GM06990 (cell line): ENCODE measurements at regions not wholly inside any gene's neighbourhood (a gene's known extent, or its start where the extent isn't known, plus 50 kb on each side); places are given as distances from the start of the nearest gene placed in this dataset.

Experiments used
- DNase-seq: peaks from one replicate; pipeline ENCODE4 v3.0.0-alpha.2; 2011; ENCODE audit not compliant: insufficient read length; ENCODE audit errors: extremely low read depth
- H3K27me3 ChIP-seq: replicated peaks from 2 replicates; pipeline ENCODE4 v1.6.0; 2011; ENCODE audit warnings: low read length; ENCODE audit not compliant: control insufficient read depth, insufficient read depth
- H3K36me3 ChIP-seq: 2 replicates; pipeline ENCODE4 v1.5.1; 2011; ENCODE audit warnings: low read length; ENCODE audit not compliant: control insufficient read depth, insufficient read depth
- H3K4me3 ChIP-seq: replicated peaks from 2 replicates; pipeline ENCODE4 v1.5.1; 2011; ENCODE audit warnings: low read depth, mild to moderate bottlenecking, control low read depth, low read length
- CTCF ChIP-seq: IDR thresholded peaks from 2 replicates; pipeline ENCODE4 v1.5.1; 2011; ENCODE audit warnings: low read length, control low read depth, mild to moderate bottlenecking, inconsistent platforms; ENCODE audit not compliant: insufficient read depth, poor library complexity, severe bottlenecking

DNA sequence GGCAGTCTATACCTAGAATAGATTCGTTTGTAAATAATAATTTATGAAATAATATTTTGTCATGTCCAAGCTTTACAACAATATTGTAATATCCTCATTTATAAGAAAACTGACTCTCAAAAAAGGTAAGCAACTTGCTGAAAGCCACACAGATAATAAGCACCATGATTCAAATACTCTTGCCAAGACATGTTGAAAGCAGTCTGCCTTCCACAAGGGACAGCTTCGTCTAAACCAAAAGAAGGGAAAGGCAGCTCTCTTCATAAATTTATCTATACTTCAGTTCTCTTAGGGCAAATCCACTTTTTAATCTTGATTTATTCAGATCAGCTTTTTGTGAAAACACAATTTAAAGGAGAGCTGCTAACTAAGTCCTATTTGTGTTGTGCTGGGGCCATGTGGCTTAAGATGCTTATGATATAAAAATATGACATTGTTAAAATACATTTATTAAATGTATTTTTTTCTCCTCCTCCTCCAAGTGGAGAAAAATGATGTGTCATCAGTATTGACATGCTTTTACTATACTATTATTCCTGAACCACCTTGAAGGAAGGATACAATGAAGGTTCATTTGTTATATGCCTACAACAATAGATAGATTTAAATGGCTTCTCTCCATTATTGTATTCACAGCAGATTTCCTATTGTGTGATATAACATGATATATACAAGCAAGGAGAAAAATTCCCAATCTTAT is 737.0 kb downstream of the HDGFL1 start:
- H3K36me3 ChIP-seq = no peaks in the 10 kb centered on the region
- H3K27me3 ChIP-seq = no peaks in the 10 kb centered on the region
- no peak for TF ChIP-seq CTCF
- H3K4me3 ChIP-seq = no peak overlapping the region
- DNase-seq = no peak

DNA sequence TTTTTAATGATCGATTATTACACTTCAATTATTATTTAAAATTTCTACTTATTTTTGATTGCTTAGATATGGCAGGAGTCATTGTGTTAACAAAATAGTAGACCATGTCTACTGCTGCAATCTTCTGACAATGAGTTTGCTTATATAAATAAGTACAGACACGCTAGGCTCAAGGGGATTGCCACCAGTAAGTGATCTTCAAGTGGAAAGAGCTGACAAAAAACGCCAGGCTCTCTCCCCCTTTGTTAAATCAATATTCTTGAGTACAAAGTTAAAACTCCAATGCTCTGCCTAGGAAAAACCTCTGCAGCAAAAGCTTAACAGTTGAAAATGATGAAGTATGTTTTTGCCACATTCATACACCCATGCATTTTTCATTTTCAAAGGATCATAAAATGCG is 738.1 kb downstream of the HDGFL1 start:
- no peak for TF ChIP-seq CTCF
- Histone ChIP-seq H3K27me3 (no peaks in the 10 kb centered on the region), H3K36me3 (no peaks in the 10 kb centered on the region), H3K4me3 (no peak overlapping the region)
- DNase-seq = no peak

DNA sequence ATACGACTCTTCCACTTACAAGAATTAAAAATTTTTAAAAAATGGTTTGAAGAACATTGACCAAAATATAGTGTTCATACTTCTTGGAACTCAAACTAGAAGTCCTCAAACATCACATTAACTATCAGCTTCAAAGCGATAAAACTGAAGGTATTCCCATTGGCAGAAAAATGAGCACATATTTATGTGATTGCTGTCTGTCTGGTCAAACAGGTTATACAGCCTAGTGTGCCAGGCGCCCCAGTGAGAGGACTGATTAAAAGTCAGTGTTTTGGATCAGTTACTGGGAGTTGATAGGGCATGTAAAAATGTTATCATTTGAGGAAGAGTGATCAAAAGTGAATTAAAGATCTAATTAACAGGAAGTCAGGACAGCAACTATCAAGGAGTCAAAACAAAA is 738.8 kb downstream of the HDGFL1 start:
- H3K4me3 ChIP-seq = no peak overlapping the region
- no peaks in the 10 kb centered on the region for H3K27me3 ChIP-seq
- H3K36me3 ChIP-seq = no peaks in the 10 kb centered on the region
- DNase-seq = no peak
- TF ChIP-seq CTCF = no peak

DNA sequence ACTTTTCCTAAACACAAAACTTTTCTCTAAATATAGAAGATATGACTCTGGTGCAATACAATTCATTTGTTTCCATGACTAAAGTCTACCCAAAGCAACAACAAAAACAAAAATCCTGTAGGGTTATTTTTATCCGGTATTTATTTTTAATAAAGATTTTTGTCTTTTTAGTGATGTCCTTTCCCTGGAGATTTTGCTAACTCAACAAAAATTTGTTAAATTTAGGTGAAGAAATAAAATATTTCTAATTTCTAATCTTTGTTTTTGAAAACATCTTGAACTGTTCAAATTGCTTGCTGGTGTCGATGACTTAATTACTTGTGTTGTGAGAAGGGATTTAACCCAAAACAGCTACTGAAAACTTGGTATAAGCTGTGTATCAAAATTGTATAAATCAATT is 741.8 kb downstream of the HDGFL1 start:
- no peak for TF ChIP-seq CTCF
- DNase-seq = no peak
- Histone ChIP-seq H3K4me3 (no peak overlapping the region), H3K27me3 (no peaks in the 10 kb centered on the region), H3K36me3 (no peaks in the 10 kb centered on the region)

DNA sequence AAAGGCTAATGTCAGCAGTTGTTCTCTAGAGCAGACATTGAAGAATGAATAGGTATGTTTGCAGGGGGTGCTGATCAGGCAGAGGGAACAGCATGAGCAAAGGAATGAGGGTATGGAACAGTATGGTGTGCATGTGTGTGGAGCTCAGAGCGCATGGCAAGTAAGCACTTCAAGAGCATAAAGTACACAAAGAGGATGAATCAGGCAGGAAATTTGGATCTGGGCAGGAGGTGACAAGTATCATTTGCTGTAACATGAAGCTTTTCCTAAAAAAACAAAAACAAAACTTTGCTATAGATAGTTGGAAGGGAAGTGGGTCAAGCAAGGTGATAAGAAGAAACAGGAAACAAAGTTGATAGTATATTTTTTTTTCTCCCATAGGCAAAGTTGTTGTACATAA is 746.8 kb downstream of the HDGFL1 start:
- TF ChIP-seq CTCF = no peak
- no peak for DNase-seq

GRCh38 chr6:23316931-23317330 is 747.6 kb downstream of the HDGFL1 start:
- Histone ChIP-seq H3K36me3 (no peaks in the 10 kb centered on the region), H3K27me3 (no peaks in the 10 kb centered on the region), H3K4me3 (no peak overlapping the region)
- no peak for DNase-seq
- no peak for TF ChIP-seq CTCF

More for the DNA sequence above, 746.8 kb downstream of the HDGFL1 start:
- no peak overlapping the region for H3K4me3 ChIP-seq
- no peaks in the 10 kb centered on the region for H3K27me3 ChIP-seq
- H3K36me3 ChIP-seq = no peaks in the 10 kb centered on the region
